Prostate gland (tissue), 2 donors: ENCODE measurements at regions not wholly inside any gene's neighbourhood (a gene's known extent, or its start where the extent isn't known, plus 50 kb on each side); places are given as distances from the start of the nearest gene placed in this dataset.

Experiments used
- DNase-seq: peaks from one replicate; pipeline ENCODE4 v3.0.0-alpha.2; 2019; ENCODE audit warnings: low spot score
- H3K27ac ChIP-seq, 2 donors: fragments of 200-600 bp; sonication (generic); 2 replicates each; pipeline ENCODE4 v1.5.1; 2017 to 2019
- H3K27me3 ChIP-seq: fragments of 200-600 bp; sonication (generic); replicated peaks from 2 replicates; pipeline ENCODE4 v1.5.1; 2019; ENCODE audit not compliant: insufficient read depth
- H3K36me3 ChIP-seq, 2 donors: fragments of 200-600 bp; sonication (generic); 1 replicate in 1 of 2; 2 replicates in 1 of 2; pipeline versions ENCODE4 v1.5.1 to v1.8.1; 2017 to 2019
- H3K4me1 ChIP-seq: fragments of 200-600 bp; sonication (generic); replicated peaks from 2 replicates; pipeline ENCODE4 v1.5.1; 2019
- H3K4me3 ChIP-seq, 2 donors: fragments of 200-600 bp; sonication (generic); 2 replicates each; pipeline ENCODE4 v1.5.1; 2017 to 2019
- H3K9me3 ChIP-seq: fragments of 200-600 bp; sonication (generic); 2 replicates; pipeline ENCODE4 v1.5.1; 2017
- CTCF ChIP-seq, 4 experiments: fragments of 200-600 bp in 2 of 4; fragments of 450-650 bp in 2 of 4; sonication (generic) in 2 of 4; IDR thresholded peaks; 1 replicate in 3 of 4; 2 replicates in 1 of 4; pipeline ENCODE4 v1.5.1; 2016 to 2019; ENCODE audit warnings: antibody characterized with exemption in 4 of 4, mild to moderate bottlenecking in 2 of 4, moderate library complexity in 2 of 4
- POLR2A ChIP-seq: fragments of 450-650 bp; IDR thresholded peaks from one replicate; pipeline ENCODE4 v1.6.1; 2016; ENCODE audit warnings: antibody characterized with exemption, mild to moderate bottlenecking
- POLR2AphosphoS5 ChIP-seq: sonication (generic); formaldehyde crosslinking; IDR thresholded peaks from one replicate; pipeline ENCODE4 v1.6.1; 2017; ENCODE audit warnings: antibody characterized with exemption
- WGBS: methylation state at CpG from one replicate; pipeline ENCODE4 v1.1.5; 2018; 5-methylcytosine and 5-hydroxymethylcytosine counted together
- intact Hi-C: fragments of 100-400 bp; cut with DNase I; formaldehyde crosslinking; loops from one replicate; pipeline ENCODE4 v1.14.2; 2022

GRCh38 chr10:128375171-128375570 is 248.9 kb upstream of the MKI67 start:
- no peak for DNase-seq
- TF ChIP-seq CTCF (IDR thresholded peaks at IDR 0.05), result no peak
- no peak for TF ChIP-seq POLR2A
- no peak for TF ChIP-seq POLR2AphosphoS5
- H3K27me3 ChIP-seq, result peaks cover 3% of the 10 kb centered on the region
- 82% methylated on average over 7 of the region's 7 CpGs for WGBS
- H3K36me3 ChIP-seq, result no peaks in the 10 kb centered on the region
- H3K4me1 ChIP-seq, result no peaks in the 10 kb centered on the region
- H3K9me3 ChIP-seq, result no peaks in the 10 kb centered on the region
- no peak overlapping the region for H3K4me3 ChIP-seq
- intact Hi-C loops, result no loop called here
- H3K27ac ChIP-seq, result no peak overlapping the region

GRCh38 chr10:128377364-128377987 is 251.3 kb upstream of the MKI67 start:
- Histone ChIP-seq H3K4me3 (no peak overlapping the region), H3K27ac (no peak overlapping the region), H3K36me3 (no peaks in the 10 kb centered on the region), H3K9me3 (no peaks in the 10 kb centered on the region), H3K4me1 (no peaks in the 10 kb centered on the region), H3K27me3 (peaks cover 5% of the 10 kb centered on the region)
- no peak for DNase-seq
- no peak for TF ChIP-seq POLR2A
- TF ChIP-seq CTCF (IDR thresholded peaks at IDR 0.05), result no peak
- 52% methylated on average over 9 of the region's 9 CpGs for WGBS
- intact Hi-C loops, result no loop called here

GRCh38 chr10:128377988-128378387 is 251.8 kb upstream of the MKI67 start:
- 76% methylated on average over 3 of the region's 3 CpGs for WGBS

GRCh38 chr10:128380946-128381345 is 254.7 kb upstream of the MKI67 start:
- H3K36me3 ChIP-seq, result no peaks in the 10 kb centered on the region
- no peaks in the 10 kb centered on the region for H3K9me3 ChIP-seq
- WGBS, result 81% methylated on average over 4 of the region's 4 CpGs
- H3K4me3 ChIP-seq, result no peak overlapping the region
- no peak for DNase-seq
- intact Hi-C loops, result no loop called here
- peaks cover 2% of the 10 kb centered on the region for H3K27me3 ChIP-seq
- TF ChIP-seq POLR2A (no peak), POLR2AphosphoS5 (no peak)
- H3K4me1 ChIP-seq, result no peaks in the 10 kb centered on the region
- no peak overlapping the region for H3K27ac ChIP-seq

More at GRCh38 chr10:128377988-128378387, 251.8 kb upstream of the MKI67 start:
- Histone ChIP-seq H3K27me3 (peaks cover 2% of the 10 kb centered on the region), H3K27ac (no peak overlapping the region), H3K4me1 (no peaks in the 10 kb centered on the region), H3K9me3 (no peaks in the 10 kb centered on the region), H3K36me3 (no peaks in the 10 kb centered on the region), H3K4me3 (no peak overlapping the region)
- no peak for TF ChIP-seq POLR2AphosphoS5
- no peak for TF ChIP-seq CTCF (IDR thresholded peaks at IDR 0.05)
- no peak for DNase-seq
- intact Hi-C loops, result no loop called here

GRCh38 chr10:128382225-128382624 is 256.0 kb upstream of the MKI67 start:
- Histone ChIP-seq H3K4me3 (no peak overlapping the region), H3K4me1 (no peaks in the 10 kb centered on the region), H3K9me3 (no peaks in the 10 kb centered on the region), H3K27ac (no peak overlapping the region), H3K27me3 (peaks cover 2% of the 10 kb centered on the region), H3K36me3 (no peaks in the 10 kb centered on the region)
- no peak for DNase-seq
- intact Hi-C loops, result no loop called here
- 39% methylated on average over 3 of the region's 3 CpGs for WGBS
- TF ChIP-seq CTCF (IDR thresholded peaks at IDR 0.05), result no peak
- TF ChIP-seq POLR2AphosphoS5, result no peak
- TF ChIP-seq POLR2A, result no peak
